H9 (cell line): ENCODE measurements at regions not wholly inside any gene's neighbourhood (a gene's known extent, or its start where the extent isn't known, plus 50 kb on each side); places are given as distances from the start of the nearest gene placed in this dataset.
"Not testable (repeated sequence)": the region's sequence is repeated elsewhere in the genome, so short reads cannot be mapped to it uniquely, and the experiment has no call there.

Source experiments
- DNase-seq: peaks from one replicate; pipeline ENCODE4 v3.0.0-alpha.2; 2017
- H2AFZ ChIP-seq: one replicate; pipeline ENCODE4 v1.6.1; 2013; ENCODE audit warnings: mild to moderate bottlenecking, low read length, control low read depth, moderate library complexity
- H2AK5ac ChIP-seq: 2 replicates; pipeline ENCODE4 v1.6.1; 2013; ENCODE audit warnings: low read length, control low read depth, mixed read lengths; ENCODE audit not compliant: insufficient read length
- H2BK120ac ChIP-seq: one replicate; pipeline ENCODE4 v1.6.1; 2013; ENCODE audit warnings: low read depth, mild to moderate bottlenecking, low read length, control low read depth, inconsistent platforms; ENCODE audit not compliant: poor library complexity, severe bottlenecking
- H2BK12ac ChIP-seq: 2 replicates; pipeline ENCODE4 v1.6.1; 2013; ENCODE audit warnings: low read length, control low read depth, mixed read lengths, low read depth; ENCODE audit not compliant: insufficient read length
- H2BK15ac ChIP-seq: 2 replicates; pipeline ENCODE4 v1.6.1; 2013; ENCODE audit warnings: low read depth, low read length, control low read depth
- H2BK20ac ChIP-seq: one replicate; pipeline ENCODE4 v1.6.1; 2013; ENCODE audit warnings: low read depth, mild to moderate bottlenecking, low read length, control low read depth, inconsistent platforms; ENCODE audit not compliant: poor library complexity, severe bottlenecking
- H2BK5ac ChIP-seq: 2 replicates; pipeline ENCODE4 v1.6.1; 2013; ENCODE audit warnings: low read length, control low read depth, mixed read lengths; ENCODE audit not compliant: insufficient read length
- H3K14ac ChIP-seq: 2 replicates; pipeline ENCODE4 v1.6.1; 2013; ENCODE audit warnings: low read length, control low read depth; ENCODE audit not compliant: insufficient read depth
- H3K18ac ChIP-seq: 2 replicates; pipeline ENCODE4 v1.6.1; 2013; ENCODE audit warnings: low read depth, mild to moderate bottlenecking, mixed read lengths, low read length, control low read depth; ENCODE audit not compliant: insufficient read length
- H3K23ac ChIP-seq: 2 replicates; pipeline ENCODE4 v1.6.1; 2013; ENCODE audit warnings: low read length, control low read depth, mixed read lengths, low read depth; ENCODE audit not compliant: insufficient read length
- H3K23me2 ChIP-seq: 2 replicates; pipeline ENCODE4 v1.6.1; 2013; ENCODE audit warnings: low read depth, mild to moderate bottlenecking, mixed read lengths, low read length, control low read depth; ENCODE audit not compliant: insufficient read length, poor library complexity, severe bottlenecking
- H3K27ac ChIP-seq: 2 replicates; pipeline ENCODE4 v1.5.1; 2013; ENCODE audit warnings: low read length, control low read depth, mixed read lengths, low read depth; ENCODE audit not compliant: insufficient read length
- H3K27me3 ChIP-seq: 2 replicates; pipeline ENCODE4 v1.6.1; 2013; ENCODE audit warnings: low read length, control low read depth, inconsistent platforms; ENCODE audit not compliant: insufficient read depth
- H3K4ac ChIP-seq: 2 replicates; pipeline ENCODE4 v1.6.1; 2013; ENCODE audit warnings: low read depth, mild to moderate bottlenecking, control low read depth, inconsistent platforms, low read length, moderate library complexity
- H3K4me1 ChIP-seq: 2 replicates; pipeline ENCODE4 v1.6.1; 2013; ENCODE audit warnings: low read length, control low read depth, inconsistent platforms; ENCODE audit not compliant: insufficient read depth
- H3K4me2 ChIP-seq: 2 replicates; pipeline ENCODE4 v1.6.1; 2013; ENCODE audit warnings: low read length, control low read depth, mixed read lengths; ENCODE audit not compliant: insufficient read length, insufficient read depth
- H3K56ac ChIP-seq: 2 replicates; pipeline ENCODE4 v1.6.1; 2013; ENCODE audit warnings: low read depth, mild to moderate bottlenecking, mixed read lengths, low read length, control low read depth; ENCODE audit not compliant: insufficient read length
- H3K79me1 ChIP-seq: 2 replicates; pipeline ENCODE4 v1.6.1; 2013; ENCODE audit warnings: low read depth, mild to moderate bottlenecking, moderate library complexity, low read length, control low read depth, inconsistent platforms; ENCODE audit not compliant: insufficient read depth, poor library complexity, severe bottlenecking
- H3K79me2 ChIP-seq: 2 replicates; pipeline ENCODE4 v1.6.1; 2013; ENCODE audit warnings: low read length, control low read depth, inconsistent platforms; ENCODE audit not compliant: insufficient read depth
- H3K9ac ChIP-seq: 2 replicates; pipeline ENCODE4 v1.6.1; 2013; ENCODE audit warnings: low read length, control low read depth, mixed read lengths; ENCODE audit not compliant: insufficient read length; ENCODE audit errors: extremely low read depth
- H3K9me3 ChIP-seq: one replicate; pipeline ENCODE4 v1.6.1; 2013; ENCODE audit warnings: low read depth, low read length, inconsistent platforms; ENCODE audit not compliant: control insufficient read depth
- H3T11ph ChIP-seq: one replicate; pipeline ENCODE4 v1.6.1; 2013; ENCODE audit warnings: mild to moderate bottlenecking, low read length, control low read depth, inconsistent platforms
- H4K20me1 ChIP-seq: one replicate; pipeline ENCODE4 v1.6.1; 2013; ENCODE audit not compliant: control insufficient read depth, insufficient read length, insufficient read depth
- H4K5ac ChIP-seq: 2 replicates; pipeline ENCODE4 v1.6.1; 2013; ENCODE audit warnings: low read depth, mild to moderate bottlenecking, mixed read lengths, low read length, control low read depth; ENCODE audit not compliant: insufficient read length
- H4K8ac ChIP-seq: replicated peaks from 2 replicates; pipeline ENCODE4 v1.6.1; 2013; ENCODE audit warnings: low read length, control low read depth, mixed read lengths, low read depth; ENCODE audit not compliant: insufficient read length
- H4K91ac ChIP-seq: 2 replicates; pipeline ENCODE4 v1.6.1; 2013; ENCODE audit warnings: low read depth, mild to moderate bottlenecking, moderate library complexity, mixed read lengths, low read length, control low read depth; ENCODE audit not compliant: insufficient read length
- H3K27ac Mint-ChIP-seq, 3 experiments: 2 replicates in 2 of 3; 3 replicates in 1 of 3; pipeline ENCODE4 v1.8.0; 2020 to 2021; ENCODE audit warnings: mixed read lengths in 3 of 3, mild to moderate bottlenecking in 1 of 3, moderate library complexity in 1 of 3
- H3K27me3 Mint-ChIP-seq: 2 replicates; pipeline ENCODE4 v1.8.0; 2021; ENCODE audit warnings: low read depth, mild to moderate bottlenecking, moderate library complexity, mixed read lengths
- H3K36me3 Mint-ChIP-seq, 3 experiments: 2 replicates in 2 of 3; 3 replicates in 1 of 3; pipeline ENCODE4 v1.8.0; 2020 to 2021; ENCODE audit warnings: low read depth in 3 of 3, mixed read lengths in 3 of 3; ENCODE audit not compliant: insufficient read depth in 1 of 3
- H3K4me1 Mint-ChIP-seq, 2 experiments: 2 replicates each; pipeline ENCODE4 v1.8.0; 2020; ENCODE audit warnings: mixed read lengths in 2 of 2
- H3K4me3 Mint-ChIP-seq, 2 experiments: 2 replicates in 1 of 2; 3 replicates in 1 of 2; pipeline ENCODE4 v1.8.0; 2020 to 2021; ENCODE audit warnings: mild to moderate bottlenecking in 2 of 2, mixed read lengths in 2 of 2, moderate library complexity in 1 of 2
- H3K9me3 Mint-ChIP-seq, 2 experiments: 2 replicates in 1 of 2; 3 replicates in 1 of 2; pipeline ENCODE4 v1.8.0; 2020; ENCODE audit warnings: mild to moderate bottlenecking in 2 of 2, mixed read lengths in 2 of 2, moderate library complexity in 1 of 2
- WGBS: extraction: QIAGEN DNeasy Blood & Tissue Kit; methylation state at CpG from one replicate; pipeline ENCODE4 v1.1.7; 2013; ENCODE audit warnings: missing lambda C conversion rate, low lambda C conversion rate, mixed read lengths; ENCODE audit not compliant: insufficient read length; ENCODE audit errors: extremely low coverage; 5-methylcytosine and 5-hydroxymethylcytosine counted together
- TF ChIP-seq, protein P1 (sequence below): fragments of 200-600 bp; sonication (generic); conservative IDR thresholded peaks from 3 replicates; pipeline ENCODE4 v1.8.0; 2021; ENCODE audit warnings: antibody characterized with exemption, mild to moderate bottlenecking

DNA sequence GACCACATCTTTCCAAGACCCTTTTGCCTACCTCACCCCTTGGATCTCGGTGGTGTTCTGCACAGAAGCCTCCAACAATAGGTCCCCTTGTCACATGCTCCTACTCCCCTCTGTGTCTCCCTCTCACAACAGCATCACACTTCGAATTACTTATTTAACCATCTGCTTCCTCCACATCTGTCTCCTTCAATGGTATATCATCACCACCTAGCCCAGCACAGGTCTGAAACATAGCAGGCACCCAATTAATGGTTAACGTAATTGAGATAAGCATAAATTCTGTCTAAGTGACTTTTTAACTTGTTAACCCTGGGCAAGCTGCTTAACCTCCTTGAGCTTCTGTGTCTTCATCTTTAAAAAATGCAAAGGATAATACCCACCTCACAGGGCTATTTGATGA lies 100.3 kb upstream of the BARHL2 start:
- H3K4me1 ChIP-seq, result no peaks in the 10 kb centered on the region
- Mint-ChIP-seq H3K4me1 (no peaks in the 10 kb centered on the region), H3K27me3 (peaks cover 42% of the 10 kb centered on the region), H3K9me3 (no peaks in the 10 kb centered on the region), H3K27ac (no peak overlapping the region), H3K4me3 (no peak overlapping the region), H3K36me3 (no peaks in the 10 kb centered on the region)
- H3K79me1 ChIP-seq, result no peaks in the 10 kb centered on the region
- no peak overlapping the region for H2BK20ac ChIP-seq
- no peak overlapping the region for H3K4ac ChIP-seq
- H2BK5ac ChIP-seq, result no peak overlapping the region
- H3K27me3 ChIP-seq, result peaks cover 6% of the 10 kb centered on the region; the same call in 1 of the 2 replicates
- H2BK15ac ChIP-seq, result no peak overlapping the region
- no peak overlapping the region for H3K27ac ChIP-seq
- H2BK12ac ChIP-seq, result no peak overlapping the region
- no peak for DNase-seq
- H2AK5ac ChIP-seq, result no peak overlapping the region
- no peak overlapping the region for H3K9ac ChIP-seq
- H4K91ac ChIP-seq, result no peak overlapping the region
- TF ChIP-seq, protein P1, sequence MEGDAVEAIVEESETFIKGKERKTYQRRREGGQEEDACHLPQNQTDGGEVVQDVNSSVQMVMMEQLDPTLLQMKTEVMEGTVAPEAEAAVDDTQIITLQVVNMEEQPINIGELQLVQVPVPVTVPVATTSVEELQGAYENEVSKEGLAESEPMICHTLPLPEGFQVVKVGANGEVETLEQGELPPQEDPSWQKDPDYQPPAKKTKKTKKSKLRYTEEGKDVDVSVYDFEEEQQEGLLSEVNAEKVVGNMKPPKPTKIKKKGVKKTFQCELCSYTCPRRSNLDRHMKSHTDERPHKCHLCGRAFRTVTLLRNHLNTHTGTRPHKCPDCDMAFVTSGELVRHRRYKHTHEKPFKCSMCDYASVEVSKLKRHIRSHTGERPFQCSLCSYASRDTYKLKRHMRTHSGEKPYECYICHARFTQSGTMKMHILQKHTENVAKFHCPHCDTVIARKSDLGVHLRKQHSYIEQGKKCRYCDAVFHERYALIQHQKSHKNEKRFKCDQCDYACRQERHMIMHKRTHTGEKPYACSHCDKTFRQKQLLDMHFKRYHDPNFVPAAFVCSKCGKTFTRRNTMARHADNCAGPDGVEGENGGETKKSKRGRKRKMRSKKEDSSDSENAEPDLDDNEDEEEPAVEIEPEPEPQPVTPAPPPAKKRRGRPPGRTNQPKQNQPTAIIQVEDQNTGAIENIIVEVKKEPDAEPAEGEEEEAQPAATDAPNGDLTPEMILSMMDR, result no peak
- no CpG with 5 or more reads among the region's 3 CpGs for WGBS
- H2AFZ ChIP-seq, result no peak overlapping the region
- no peak overlapping the region for H3T11ph ChIP-seq
- no peak overlapping the region for H3K23ac ChIP-seq
- H3K14ac ChIP-seq, result no peak overlapping the region
- H3K9me3 ChIP-seq, result no peaks in the 10 kb centered on the region
- no peak overlapping the region for H3K4me2 ChIP-seq
- H4K8ac ChIP-seq, result no peak overlapping the region
- H2BK120ac ChIP-seq, result no peak overlapping the region
- no peaks in the 10 kb centered on the region for H3K23me2 ChIP-seq
- H3K79me2 ChIP-seq, result no peaks in the 10 kb centered on the region
- peak overlapping the region; percentile 82 for H3K56ac ChIP-seq
- no peaks in the 10 kb centered on the region for H4K20me1 ChIP-seq
- H4K5ac ChIP-seq, result no peak overlapping the region
- H3K18ac ChIP-seq, result no peak overlapping the region

DNA sequence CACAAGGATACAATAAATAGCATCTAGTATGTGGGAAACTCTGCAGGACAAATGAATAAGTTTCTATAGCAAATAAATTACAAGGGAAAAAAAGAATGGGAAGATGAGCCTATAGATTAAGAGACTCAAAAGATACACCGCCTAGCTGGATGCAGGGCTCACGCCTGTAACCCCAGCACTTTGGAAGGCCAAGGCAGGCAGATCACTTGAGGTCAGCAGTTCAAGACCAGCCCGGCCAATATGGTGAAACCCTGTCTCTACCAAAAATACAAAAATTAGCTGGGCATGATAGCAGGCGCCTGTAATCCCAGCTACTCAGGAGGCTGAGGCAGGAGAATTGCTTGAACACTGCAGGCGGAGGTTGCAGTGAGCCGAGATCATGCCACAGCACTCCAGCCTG lies 95.1 kb upstream of the BARHL2 start:
- H3K4me2 ChIP-seq, H2AK5ac ChIP-seq, H3K79me1 ChIP-seq, H3K36me3 Mint-ChIP-seq, H3K9me3 Mint-ChIP-seq, H2BK120ac ChIP-seq, H3K23ac ChIP-seq, H3K79me2 ChIP-seq, H3K9ac ChIP-seq, H3K9me3 ChIP-seq, H3K23me2 ChIP-seq, H4K8ac ChIP-seq, H3K14ac ChIP-seq, H4K20me1 ChIP-seq, H2BK15ac ChIP-seq, H3K4me3 Mint-ChIP-seq, H3K56ac ChIP-seq, H3K27ac Mint-ChIP-seq, H3K18ac ChIP-seq, H2BK12ac ChIP-seq, H4K5ac ChIP-seq, H4K91ac ChIP-seq, H3K27ac ChIP-seq, H2BK5ac ChIP-seq, H2AFZ ChIP-seq, H3K4ac ChIP-seq, DNase-seq, H2BK20ac ChIP-seq, H3T11ph ChIP-seq, H3K4me1 ChIP-seq: not testable (repeated sequence)
- no CpG with 5 or more reads among the region's 6 CpGs for WGBS
- Mint-ChIP-seq H3K27me3 (peaks cover 84% of the 10 kb centered on the region), H3K4me1 (peaks cover 19 to 23% of the 10 kb centered on the region in 2 experiments)
- peaks cover 32% of the 10 kb centered on the region for H3K27me3 ChIP-seq
